ENCODE measurements at regions not wholly inside any gene's neighbourhood (a gene's known extent, or its start where the extent isn't known, plus 50 kb on each side); places are given as distances from the start of the nearest gene placed in this dataset.

DNA sequence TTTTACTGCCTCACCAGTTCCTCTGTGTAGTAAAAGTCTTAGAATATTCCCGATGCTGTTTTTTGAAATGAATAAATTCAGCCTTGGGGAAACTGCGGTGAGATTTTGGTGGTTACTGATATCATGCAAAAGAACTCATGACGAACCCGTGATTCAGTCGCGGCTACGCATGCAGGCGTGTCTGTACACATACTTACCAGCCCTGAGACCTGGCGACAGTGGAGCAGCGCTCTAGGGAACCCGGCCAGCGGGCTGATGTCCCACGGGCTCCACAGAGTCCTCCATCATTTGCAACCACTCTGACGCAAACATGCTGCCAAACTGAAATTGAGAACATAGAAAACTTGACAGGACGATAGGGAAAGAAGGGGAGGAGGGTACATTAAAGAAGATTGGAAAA lies 315.6 kb upstream of the DAB2 start:
- DNase-seq = no peak

DNA sequence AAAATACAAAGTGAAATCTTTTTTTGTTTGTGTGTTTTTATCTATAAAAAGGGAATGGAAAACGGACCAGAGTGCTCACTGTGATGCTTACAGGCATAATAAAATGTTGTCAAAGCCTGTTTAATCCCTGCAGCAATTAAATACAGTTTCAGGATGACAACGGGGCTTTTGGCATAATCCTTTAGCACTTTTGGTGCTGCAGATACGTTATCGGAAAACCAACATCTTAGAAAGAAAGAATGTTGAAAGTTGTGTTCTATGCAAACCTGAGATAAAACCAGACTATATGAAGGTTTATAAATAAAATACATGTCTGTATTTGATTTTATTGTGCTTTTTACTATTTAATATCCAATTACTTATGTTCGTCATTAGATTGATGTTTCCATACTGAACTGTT lies 307.4 kb upstream of the DAB2 start:
- DNase-seq = no peak

- no peak for DNase-seq
Measured at GRCh38 chr5:39730699-39731098, 305.9 kb upstream of the DAB2 start.

- no peak for DNase-seq
Measured at GRCh38 chr5:39730006-39730405, 305.2 kb upstream of the DAB2 start.

GRCh38 chr5:39726467-39726866 lies 301.7 kb upstream of the DAB2 start:
- no peak for DNase-seq

DNA sequence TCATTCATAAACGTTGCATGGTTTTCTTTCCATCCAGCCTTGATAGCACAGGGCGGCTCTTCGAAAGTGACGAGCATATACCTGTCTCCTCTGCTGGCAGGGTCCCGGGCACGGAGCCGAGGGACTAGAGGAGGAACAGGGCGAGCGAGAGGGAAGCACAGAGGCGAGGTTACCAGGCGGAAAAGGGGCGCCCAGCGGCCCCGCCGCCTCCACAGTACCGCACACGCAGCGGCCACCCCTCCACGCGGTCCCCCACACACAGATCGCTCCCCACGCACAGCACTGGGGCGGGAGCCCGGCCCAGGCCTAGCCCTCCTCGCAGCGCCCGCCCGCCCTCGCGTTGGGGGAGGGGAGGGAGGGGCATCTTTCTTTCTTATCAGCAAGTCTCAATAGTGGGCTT lies 296.6 kb upstream of the DAB2 start:
- no peak for DNase-seq

GRCh38 chr5:39720136-39720535 lies 295.4 kb upstream of the DAB2 start:
- no peak for DNase-seq

DNA sequence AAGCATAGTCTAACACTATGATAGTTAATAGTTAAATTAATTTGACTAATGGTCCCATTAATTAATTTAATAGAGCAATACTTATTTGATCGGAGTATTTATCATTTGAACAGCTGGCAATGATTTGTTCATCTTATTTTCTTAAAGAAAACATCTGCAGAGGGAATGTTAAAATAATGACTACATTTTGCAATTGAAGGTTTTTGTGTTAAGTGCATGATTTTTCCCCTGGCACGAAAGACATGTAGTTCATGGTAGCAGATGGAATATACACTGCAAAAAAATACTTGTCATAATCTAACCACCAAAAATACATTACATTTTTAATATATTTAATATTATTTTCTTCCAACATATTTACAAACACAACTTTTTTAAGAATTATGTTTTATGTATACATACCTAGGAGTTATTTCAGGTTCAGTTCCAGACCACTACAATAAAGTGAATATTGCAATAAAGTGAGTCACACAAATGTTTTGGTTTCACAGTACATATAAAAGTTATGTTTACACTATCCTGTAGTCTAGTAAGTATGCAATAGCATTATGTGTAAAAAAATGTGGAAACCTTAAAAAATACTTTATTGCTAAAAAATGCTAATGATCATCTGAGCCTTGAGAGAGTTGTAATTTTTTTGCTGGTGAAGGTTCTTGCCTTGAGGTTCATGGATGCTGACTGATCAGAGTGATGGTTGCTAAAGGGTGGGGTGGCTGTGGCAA lies 292.6 kb upstream of the DAB2 start:
- no peak for DNase-seq

DNA sequence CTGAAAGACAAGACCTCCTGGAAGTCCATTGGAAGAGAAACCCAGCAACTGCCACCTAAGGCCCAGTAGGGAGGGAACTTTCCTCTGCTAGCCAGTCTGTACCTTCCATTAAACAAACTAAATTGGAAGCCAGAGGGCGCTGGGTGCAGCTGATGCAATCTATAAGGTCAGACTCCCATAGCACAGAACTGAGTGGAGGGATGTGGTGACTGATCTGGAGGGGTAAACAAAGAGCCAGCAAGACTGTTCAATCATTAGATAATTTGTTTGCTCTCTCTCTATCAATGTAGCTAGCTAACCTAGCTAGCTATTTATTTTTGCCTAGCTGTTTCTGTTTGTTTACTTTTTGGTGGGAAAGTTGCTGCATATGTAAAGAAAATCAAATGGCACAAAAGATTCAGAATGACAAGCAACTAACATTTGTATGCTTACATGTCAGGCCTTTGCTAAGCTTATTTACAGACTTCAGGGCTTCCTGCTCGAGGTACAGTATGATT lies 291.8 kb upstream of the DAB2 start:
- DNase-seq = no peak

DNA sequence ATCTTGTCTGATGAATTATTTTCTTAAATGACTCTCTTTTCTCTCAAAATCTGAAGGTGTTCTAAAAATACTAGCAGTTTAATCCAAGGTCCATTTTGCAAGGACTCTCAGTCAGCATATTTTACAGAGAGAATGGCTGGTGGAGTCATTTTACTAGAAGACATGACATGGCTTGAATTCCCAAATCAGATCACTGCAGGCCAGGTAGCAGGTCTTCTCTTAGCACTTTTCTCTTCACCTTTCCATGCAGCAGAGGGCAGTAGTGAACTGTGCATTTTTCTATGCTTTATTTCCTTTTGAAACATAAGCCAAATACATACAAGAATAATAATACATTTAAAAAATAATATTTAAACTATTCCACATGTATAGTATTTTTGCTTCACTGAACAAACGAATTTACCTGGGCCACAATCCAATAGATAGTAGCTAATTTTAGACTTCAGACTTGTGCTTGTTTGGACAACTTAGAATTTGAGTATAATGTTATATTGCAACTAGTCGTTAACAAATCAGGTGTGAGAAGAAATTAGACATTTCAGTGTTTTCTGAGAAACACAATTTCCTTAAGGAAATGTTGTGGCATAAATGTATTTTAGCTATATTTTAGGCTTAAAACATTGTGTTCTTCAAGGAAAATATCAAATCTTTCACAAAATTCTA lies 289.4 kb upstream of the DAB2 start:
- peak; percentile 25 for DNase-seq

DNA sequence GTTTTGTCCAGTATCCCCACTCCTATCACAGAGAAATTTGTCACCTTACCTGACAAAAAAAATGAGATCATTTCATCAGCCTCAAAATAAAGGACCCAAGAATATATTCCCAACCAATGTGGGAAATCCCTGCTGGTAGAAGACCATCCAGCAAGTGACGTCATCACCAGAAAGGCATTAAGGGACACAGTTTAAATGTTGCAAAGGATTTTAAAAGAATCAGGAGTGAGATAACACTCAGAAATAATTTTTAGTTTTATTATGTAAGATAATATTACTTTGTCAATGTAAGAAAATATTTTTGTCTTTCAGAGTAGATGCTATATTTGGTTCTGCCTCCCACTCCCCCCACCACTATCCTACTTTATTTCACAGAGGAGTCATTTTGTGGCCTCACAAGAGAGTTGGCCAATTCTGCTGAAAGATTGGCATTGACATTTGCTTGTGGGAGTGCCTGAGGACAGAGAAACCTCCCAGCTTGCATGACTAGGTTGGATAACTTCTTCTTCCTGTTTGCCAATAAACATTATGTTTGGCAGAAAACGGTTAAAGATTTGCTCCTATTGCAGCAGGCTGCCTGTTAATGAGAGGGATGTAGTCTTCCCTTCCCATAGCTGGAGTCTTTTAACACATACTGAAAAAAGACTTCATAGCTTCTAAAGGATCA lies 288.6 kb upstream of the DAB2 start:
- no peak for DNase-seq

- no peak for DNase-seq
Measured at GRCh38 chr5:39712316-39713249, 287.8 kb upstream of the DAB2 start.

- no peak for DNase-seq
Measured at GRCh38 chr5:39711821-39712220, 287.0 kb upstream of the DAB2 start.

- no peak for DNase-seq
Measured at GRCh38 chr5:39709032-39709431, 284.3 kb upstream of the DAB2 start.

DNA sequence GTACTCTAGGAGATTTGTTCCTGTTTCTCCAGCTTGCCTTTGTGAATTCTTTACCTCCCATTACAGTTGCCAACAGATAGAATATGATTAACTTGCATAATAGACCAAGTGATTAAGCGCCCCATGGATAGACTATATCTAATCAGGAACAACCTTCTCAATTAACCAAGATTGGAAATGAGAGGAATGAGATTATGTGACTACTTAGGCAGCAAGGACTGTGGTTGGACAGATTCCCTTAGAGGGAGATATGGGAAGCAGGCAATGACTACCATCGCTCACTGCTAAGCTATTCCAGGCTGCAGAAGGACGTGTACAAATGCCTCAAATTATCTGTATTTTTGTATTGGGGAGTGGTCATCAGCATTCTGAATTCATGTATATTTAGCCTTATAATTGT lies 278.1 kb upstream of the DAB2 start:
- no peak for DNase-seq

- no peak for DNase-seq
Measured at GRCh38 chr5:39700523-39700922, 275.7 kb upstream of the DAB2 start.

- DNase-seq = no peak
Measured at GRCh38 chr5:39698838-39699560, 274.2 kb upstream of the DAB2 start.

DNA sequence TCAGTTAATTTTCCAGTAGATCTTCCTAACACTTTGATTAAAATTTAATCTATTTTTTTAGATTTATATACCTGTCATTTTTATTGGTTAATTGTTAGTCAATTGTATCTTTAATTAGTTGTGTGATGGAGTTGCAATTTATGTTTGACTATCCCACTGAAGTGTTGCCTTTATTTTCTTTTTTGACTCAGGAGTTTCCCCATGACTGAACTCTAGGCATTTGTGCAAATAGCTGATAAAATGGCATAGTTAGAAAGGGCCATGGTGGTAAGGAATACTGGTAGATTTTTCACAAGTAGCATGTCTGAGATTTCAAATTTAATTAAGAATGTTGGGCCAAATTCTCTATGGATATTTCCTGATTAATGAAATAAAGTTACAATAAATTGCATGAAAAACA lies 273.1 kb upstream of the DAB2 start:
- DNase-seq = no peak

DNA sequence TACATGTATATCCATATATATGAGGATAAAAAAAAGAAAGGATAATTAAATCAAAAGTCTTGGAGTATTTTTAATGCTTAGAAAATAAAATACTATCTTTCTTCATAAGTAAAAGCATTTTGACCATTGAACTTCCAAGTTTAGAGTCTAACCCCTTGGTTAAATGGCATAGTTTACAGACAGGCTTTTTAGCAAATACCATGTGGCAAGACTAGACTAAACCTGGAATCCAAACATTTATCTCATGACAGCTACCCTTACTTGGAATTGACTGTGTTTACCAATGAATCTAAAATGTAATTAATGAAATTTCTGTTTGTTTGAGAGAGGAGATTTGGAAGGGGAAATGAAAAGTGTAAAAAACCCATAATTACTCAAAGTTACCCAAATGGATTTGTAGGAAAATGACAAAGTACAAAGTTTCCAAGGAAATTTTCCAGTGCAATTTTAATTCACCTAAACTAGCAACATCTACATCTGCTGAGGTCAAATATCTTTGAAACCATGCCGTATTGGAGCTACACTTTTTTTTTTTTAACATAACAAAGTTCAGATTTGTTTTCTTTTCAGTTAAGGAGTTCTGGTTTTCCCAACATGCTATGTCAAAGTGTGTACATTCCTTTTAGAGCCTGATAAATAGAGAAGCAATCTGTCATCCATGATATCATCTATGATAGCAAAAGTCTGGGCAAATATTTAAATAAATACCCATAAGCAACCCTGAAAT lies 272.1 kb upstream of the DAB2 start:
- DNase-seq = no peak

GRCh38 chr5:39691993-39692392 lies 267.2 kb upstream of the DAB2 start:
- DNase-seq = no peak

DNA sequence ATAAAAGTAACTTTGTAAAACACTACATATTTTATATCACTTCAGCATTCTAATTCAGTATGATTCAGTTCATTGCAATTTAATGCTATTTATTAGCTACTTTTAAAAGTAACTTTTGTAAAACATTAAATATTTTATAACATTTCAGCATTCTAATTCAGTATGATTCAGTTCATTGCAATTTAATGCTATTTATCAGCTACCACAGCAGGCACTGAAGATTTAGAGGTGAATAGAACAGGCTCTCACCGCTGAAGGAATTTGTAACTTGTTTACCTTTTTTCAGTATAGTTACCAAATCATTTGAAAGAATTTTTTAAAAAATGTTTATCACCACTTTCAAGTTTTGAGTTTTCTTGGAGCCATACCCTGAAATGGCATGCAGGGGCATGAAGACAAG lies 266.4 kb upstream of the DAB2 start:
- DNase-seq = no peak
